ENCODE measurements at regions not wholly inside any gene's neighbourhood (a gene's known extent, or its start where the extent isn't known, plus 50 kb on each side); places are given as distances from the start of the nearest gene placed in this dataset.

- no peak for DNase-seq (ENCODE audit: low read depth in 1 of 2, low spot score in 1 of 2)
- H3K27me3 ChIP-seq (ENCODE audit: insufficient read depth, poor library complexity, severe bottlenecking) = no peaks in the 10 kb centered on the region
- H3K4me3 ChIP-seq (replicated peaks; ENCODE audit: insufficient read depth, low read length) = no peak overlapping the region
- no peak for TF ChIP-seq SPI1 (IDR thresholded peaks at IDR 0.05; ENCODE audit: borderline replicate concordance, low read depth)
- TF ChIP-seq GABPA (IDR thresholded peaks at IDR 0.05; ENCODE audit: low read depth) = no peak
- no peak for TF ChIP-seq POLR2AphosphoS5 (IDR thresholded peaks at IDR 0.05; ENCODE audit: low read depth)
- no peak for TF ChIP-seq CTCF (IDR thresholded peaks at IDR 0.05; ENCODE audit: insufficient read depth, low read length)
- no peak for TF ChIP-seq REST (IDR thresholded peaks at IDR 0.05; ENCODE audit: insufficient replicate concordance, low read depth)
- H3K27ac ChIP-seq (replicated peaks) = no peak overlapping the region
Measured at GRCh38 chr1:47616906-47617305, 179.1 kb downstream of the FOXD2 start.

GRCh38 chr1:47617381-47618221, 179.8 kb downstream of the FOXD2 start:
- Histone ChIP-seq H3K4me3 (replicated peaks; ENCODE audit: insufficient read depth, low read length) (no peak overlapping the region), H3K27me3 (ENCODE audit: insufficient read depth, poor library complexity, severe bottlenecking) (no peaks in the 10 kb centered on the region), H3K27ac (replicated peaks) (no peak overlapping the region)
- no peak for TF ChIP-seq POLR2AphosphoS5 (IDR thresholded peaks at IDR 0.05; ENCODE audit: low read depth)
- no peak for TF ChIP-seq REST (IDR thresholded peaks at IDR 0.05; ENCODE audit: insufficient replicate concordance, low read depth)
- no peak for TF ChIP-seq CTCF (IDR thresholded peaks at IDR 0.05; ENCODE audit: insufficient read depth, low read length)
- no peak for TF ChIP-seq GABPA (IDR thresholded peaks at IDR 0.05; ENCODE audit: low read depth)
- TF ChIP-seq SPI1 (IDR thresholded peaks at IDR 0.05; ENCODE audit: borderline replicate concordance, low read depth) = no peak
- no peak for DNase-seq (ENCODE audit: low read depth in 1 of 2, low spot score in 1 of 2)

- Histone ChIP-seq H3K27me3 (ENCODE audit: insufficient read depth, poor library complexity, severe bottlenecking) (no peaks in the 10 kb centered on the region), H3K27ac (replicated peaks) (no peak overlapping the region), H3K4me3 (replicated peaks; ENCODE audit: insufficient read depth, low read length) (no peak overlapping the region)
- no peak for TF ChIP-seq SPI1 (IDR thresholded peaks at IDR 0.05; ENCODE audit: borderline replicate concordance, low read depth)
- TF ChIP-seq GABPA (IDR thresholded peaks at IDR 0.05; ENCODE audit: low read depth) = no peak
- TF ChIP-seq REST (IDR thresholded peaks at IDR 0.05; ENCODE audit: insufficient replicate concordance, low read depth) = no peak
- TF ChIP-seq CTCF (IDR thresholded peaks at IDR 0.05; ENCODE audit: insufficient read depth, low read length) = no peak
- no peak for TF ChIP-seq POLR2AphosphoS5 (IDR thresholded peaks at IDR 0.05; ENCODE audit: low read depth)
- DNase-seq (ENCODE audit: low read depth in 1 of 2, low spot score in 1 of 2) = no peak
Measured at GRCh38 chr1:47618222-47618720, 180.4 kb downstream of the FOXD2 start.
